OCI-LY7 (cell line): ENCODE measurements at regions not wholly inside any gene's neighbourhood (a gene's known extent, or its start where the extent isn't known, plus 50 kb on each side); places are given as distances from the start of the nearest gene placed in this dataset.

Experiments
- CTCF ChIP-seq: fragments of 200-600 bp; sonication (generic); conservative IDR thresholded peaks from 2 replicates; pipeline ENCODE4 v1.5.1; 2014; ENCODE audit warnings: mild to moderate bottlenecking, antibody characterized with exemption, low read length, moderate library complexity, mixed read lengths
- EZH2phosphoT487 ChIP-seq: fragments of 200-600 bp; sonication (generic); IDR thresholded peaks from 2 replicates; pipeline ENCODE4 v1.6.1; 2018; ENCODE audit warnings: low read depth, borderline replicate concordance, mild to moderate bottlenecking, mixed run types, antibody characterized with exemption, low read length, moderate library complexity, mixed read lengths

DNA sequence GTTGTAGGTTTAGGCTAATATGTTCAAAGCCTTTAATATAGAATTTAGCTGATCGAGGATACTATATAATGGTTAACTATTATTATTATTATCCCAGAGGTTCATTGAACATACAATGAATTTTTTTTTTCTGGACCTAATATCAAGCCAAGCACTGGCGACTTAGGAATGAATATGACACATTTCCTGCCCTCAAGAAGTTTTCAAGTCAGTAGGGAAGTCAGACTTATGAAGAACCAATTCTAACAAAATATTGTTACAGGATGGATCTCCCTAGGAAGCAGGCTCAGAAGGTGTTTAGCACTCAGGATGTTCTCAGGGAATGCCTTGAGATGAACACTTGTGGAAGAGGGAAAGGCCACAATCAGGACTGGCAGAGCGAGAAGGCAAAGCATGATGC, 211.8 kb upstream of the FGGY start:
- no peak for TF ChIP-seq CTCF
- no peak for TF ChIP-seq EZH2phosphoT487
